GM21360 (cell line): ENCODE measurements at regions not wholly inside any gene's neighbourhood (a gene's known extent, or its start where the extent isn't known, plus 50 kb on each side); places are given as distances from the start of the nearest gene placed in this dataset.
A peak's percentile ranks its signal among the peaks of the same experiment; 100 is the strongest.
"Not testable (repeated sequence)": the region's sequence is repeated elsewhere in the genome, so short reads cannot be mapped to it uniquely, and the experiment has no call there.

Source experiments
- ATAC-seq: cut with Tn5 transposase; IDR thresholded peaks from one replicate; pipeline ENCODE4 v1.9.1; 2021; ENCODE audit warnings: mild to moderate bottlenecking, moderate library complexity; ENCODE audit not compliant: unreplicated experiment

DNA sequence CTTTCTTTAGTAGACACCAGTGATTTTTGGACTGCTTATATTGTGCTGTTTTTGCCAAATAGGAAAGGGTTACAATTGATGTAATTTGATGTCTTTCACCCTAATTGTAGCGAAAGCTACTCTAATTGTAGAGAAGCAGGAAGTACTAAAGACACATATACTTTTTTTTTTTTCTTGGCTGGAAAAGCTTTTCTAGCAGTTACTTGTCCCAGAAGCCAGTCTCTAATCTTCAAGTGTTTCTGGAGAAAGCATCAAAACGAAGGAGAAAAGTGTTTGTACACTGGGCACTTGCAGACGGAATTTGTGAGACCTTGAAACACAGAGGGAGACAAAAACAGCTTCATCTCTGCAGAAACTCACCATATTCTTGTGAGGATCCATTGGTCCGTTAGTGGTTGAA, 616.5 kb upstream of the LCORL start:
- no peak for ATAC-seq

DNA sequence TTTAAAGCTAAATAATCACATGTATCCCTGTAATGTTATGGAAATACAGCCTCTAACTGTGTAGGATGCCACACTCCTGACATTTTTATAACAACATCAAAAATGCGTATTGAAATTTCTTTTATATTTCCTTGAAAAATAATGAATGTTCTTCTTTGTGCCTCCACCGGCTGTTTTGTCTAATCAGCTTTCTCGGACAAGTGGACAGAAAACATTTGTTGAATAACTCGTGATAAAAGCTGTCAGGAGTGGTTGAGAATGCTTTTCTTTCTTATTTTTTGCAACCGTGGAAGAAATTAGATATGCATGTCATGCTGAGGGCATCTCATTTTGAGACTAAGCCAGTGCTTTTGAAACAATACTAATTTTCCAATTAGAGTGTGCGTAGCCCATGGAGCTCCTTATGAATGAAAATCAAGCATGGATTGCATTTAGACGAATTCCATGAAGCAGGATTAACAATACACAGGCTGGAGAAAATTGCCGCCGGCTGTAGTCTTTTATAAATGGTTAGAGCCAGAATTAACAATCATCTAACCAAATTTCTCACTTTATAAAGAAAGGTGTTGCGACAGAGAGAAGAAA, 614.5 kb upstream of the LCORL start:
- ATAC-seq, result no peak

DNA sequence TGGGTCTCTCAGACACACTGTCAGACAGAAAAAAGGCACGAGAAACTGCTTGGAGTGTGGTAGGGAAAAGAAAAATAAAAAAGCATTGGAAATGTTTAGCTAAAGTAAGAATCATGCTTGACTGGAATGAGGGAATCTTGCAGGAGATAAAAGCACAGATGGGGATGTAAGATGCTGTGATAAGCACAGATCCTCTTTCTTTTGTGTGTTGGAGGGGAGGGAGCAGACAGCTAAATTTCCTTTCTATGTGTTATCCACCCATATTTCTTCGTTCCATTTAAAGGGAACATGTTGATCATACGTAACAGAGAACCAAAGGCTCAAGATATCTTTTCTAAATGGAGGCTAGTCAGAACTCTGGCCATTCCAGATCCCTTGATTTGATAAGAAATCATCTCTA, 614.0 kb upstream of the LCORL start:
- ATAC-seq, result no peak

DNA sequence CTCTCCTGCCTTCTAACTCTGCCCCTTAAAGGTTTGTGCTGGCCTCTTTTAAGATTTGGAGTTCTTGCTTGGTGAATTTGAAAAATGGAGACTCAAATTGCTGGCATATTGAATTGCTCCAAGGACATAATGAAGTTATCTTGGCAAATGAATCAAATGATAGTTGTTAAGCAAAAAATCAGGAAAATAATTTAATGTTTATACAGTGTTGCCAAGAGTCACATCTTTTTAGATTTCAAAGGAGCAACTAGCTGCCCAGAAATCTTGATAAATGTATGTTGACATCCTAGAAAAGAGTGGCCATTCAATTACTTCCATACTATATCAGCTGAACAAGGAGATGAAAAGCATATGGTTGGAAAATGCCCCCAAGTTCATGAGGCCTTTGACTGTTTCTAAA, 610.0 kb upstream of the LCORL start:
- no peak for ATAC-seq

DNA sequence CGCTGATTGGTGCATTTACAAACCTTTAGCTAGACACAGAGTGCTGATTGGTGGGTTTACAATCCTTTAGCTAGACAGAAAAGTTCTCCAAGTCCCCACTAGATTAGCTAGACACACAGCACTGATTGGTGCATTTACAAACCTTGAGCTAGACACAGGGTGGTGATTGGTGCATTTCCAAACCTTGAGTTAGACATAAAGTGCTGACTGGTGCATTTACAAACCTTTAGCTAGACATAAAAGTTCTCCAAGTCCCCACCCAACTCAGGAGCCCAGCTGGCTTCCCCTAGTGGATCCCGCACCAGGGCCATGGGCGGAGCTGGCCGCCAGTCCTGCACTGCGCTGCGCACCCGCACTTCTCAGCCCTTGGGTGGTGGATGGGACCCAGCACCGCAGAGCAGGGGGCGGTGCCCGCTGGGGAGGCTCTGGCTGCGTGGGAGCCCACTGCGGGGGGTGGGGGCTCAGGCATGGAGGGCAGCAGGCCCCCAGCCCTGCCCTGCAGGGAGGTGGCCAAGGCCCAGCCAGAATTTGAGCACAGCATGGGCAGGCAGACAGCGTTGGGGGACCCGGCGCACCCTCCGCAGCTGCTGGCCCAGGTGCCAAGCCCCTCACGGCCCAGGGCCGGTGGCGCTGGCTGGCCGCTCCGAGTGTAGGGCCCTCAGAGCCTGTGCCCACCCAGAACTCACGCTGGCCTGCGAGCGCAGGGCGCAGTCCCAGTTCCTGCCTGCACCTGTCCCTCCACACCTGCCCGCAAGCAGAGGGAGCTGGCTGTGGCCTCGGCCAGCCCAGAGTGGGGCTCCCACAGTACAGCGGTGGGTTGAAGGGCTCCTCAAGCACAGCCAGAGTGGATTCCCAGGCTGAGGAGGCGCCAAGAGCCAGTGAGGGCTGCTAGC, 608.9 kb upstream of the LCORL start:
- no peak for ATAC-seq

DNA sequence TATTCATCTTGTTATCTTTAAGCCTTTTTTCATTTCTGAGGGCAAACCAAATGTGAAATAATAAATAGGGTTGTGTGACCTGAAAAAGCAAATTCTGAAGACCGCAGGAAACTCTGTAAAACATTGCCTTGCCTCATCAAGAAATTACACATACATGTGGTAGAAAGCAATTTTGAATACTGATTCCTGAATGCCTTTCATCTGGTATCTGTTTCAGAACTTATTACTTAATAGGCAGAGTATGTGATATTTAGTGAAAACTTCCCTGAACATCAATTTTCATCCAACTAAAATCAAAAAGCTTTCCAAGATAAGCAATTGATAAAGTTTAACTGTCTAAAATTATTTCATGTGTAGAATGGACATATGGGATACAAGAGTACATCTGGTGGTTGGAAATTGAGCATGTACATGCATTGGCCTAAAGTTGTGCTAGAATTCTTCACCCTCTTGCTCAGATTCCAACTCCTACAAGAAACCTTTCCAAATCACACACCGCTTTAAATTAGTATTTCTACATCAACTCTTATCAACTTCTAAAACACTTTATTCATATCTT, 606.0 kb upstream of the LCORL start:
- no peak for ATAC-seq

DNA sequence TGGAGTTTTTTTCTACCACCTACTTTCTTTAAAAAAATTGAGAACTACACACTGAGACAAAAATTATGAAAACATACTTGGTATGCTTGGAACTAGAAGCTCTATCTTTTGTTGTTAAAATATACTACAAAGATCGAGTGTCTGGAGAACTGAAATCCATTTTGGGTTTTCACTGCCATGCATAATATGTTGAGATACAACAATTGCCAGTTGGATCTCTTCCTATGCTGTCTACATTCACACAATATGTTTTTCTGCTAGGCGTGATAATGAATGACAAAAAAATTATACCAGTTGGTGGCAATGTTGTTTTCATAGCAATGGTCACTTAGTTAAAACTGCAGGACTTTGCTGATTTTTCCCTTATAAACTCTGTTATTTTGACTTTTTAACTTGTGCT, 605.4 kb upstream of the LCORL start:
- ATAC-seq, result no peak

DNA sequence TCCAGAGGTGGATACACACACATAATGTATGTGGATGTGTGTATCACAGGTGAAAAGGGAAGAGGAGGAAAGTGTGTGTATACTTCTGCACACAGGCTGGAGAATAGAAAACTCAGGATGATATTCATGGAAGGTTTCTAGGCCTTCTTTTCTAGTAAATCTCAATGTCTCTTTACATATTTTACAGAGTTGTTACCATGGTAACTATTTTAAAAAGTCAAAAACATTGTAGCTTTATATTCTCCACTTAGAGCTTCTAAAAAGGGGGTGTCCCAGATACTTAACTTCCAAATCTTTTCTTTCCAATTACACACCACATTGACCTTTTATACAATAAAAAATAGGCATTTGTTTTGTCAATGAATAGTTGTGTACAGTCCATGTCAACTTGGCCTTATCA, 604.8 kb upstream of the LCORL start:
- ATAC-seq, result no peak

DNA sequence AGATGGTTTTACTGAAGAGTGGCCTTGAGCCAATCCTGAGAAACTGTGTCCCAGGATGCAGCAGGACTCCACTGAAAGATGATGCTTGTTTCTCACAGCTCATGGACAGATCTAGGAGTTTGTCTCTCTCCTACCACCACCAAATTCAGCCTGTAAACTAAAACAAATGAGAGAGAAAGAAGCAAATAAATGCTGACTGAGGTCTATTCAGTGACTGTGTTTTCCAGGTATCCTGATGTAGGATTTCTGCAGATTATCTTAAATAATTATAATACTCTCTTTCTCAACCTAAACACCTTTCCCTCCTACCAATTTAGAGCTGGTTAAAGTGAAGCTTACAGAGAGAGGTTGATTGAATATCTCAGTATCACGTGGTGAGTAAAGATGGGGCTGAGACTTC, 599.6 kb upstream of the LCORL start:
- ATAC-seq, result no peak

DNA sequence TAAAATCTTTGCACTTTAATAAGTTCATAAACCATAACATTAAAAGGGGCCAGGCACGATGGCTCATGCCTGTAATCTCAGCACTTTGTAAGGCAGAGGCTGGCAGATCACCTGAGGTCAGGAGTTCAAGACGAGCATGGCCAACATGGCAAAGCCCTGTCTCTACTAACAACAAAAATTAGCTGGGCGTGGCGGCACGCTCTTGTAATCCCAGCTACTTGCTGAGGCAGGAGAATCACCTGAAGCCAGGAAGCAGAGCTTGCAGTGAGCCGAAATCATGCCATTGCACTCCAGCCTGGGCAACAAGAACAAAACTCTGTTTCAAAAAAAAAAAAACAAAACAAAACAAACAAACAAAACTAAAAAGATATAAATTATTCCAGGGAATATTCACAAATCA, 595.2 kb upstream of the LCORL start:
- no peak for ATAC-seq

DNA sequence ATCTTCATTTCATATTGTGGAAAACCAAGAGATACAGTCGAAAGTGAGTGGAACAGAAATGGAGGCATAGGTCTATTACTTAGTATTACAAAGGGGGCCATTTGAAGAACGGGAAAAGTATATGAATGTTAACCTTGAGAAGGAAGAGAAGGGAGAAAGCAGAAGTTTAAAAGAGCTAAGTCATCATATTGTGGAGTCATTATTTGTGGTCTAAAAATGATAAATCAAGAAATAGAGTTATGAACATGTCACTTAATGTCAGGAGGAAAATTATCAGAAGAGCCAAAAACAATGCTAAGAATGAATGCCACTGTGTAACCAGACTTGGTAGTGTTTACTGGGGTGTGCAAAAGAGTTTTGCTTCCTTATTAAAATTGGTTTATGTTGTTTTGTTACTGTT, 589.5 kb upstream of the LCORL start:
- no peak for ATAC-seq

DNA sequence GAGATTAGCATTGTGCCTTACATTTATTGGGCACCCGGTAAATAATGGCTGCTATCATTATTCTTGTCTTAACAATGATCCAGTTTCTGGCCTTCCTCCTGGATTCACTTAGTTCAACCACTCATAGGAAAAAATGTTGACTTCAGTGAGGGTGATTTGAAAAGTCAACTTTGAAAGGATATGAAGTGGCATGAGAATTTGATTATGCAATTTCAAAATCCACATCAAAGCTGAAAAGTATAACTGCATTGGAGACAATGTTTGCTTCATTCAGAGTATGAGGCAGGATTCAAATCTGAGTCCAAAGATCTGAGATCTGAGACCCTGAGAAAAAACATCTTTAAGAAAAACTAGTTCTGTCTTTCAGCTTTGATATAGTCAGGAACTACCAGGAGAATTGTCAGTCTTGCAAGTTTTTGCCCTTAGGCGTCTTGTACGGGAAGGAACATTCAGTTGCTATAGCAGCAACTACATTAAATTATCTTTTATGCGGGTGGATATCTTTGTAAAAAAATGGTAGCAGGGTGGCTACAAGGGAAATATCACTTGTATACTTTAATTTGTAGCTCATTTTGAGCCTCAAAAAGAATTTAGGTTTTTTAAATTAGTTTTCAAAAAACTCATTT, 587.5 kb upstream of the LCORL start:
- no peak for ATAC-seq

DNA sequence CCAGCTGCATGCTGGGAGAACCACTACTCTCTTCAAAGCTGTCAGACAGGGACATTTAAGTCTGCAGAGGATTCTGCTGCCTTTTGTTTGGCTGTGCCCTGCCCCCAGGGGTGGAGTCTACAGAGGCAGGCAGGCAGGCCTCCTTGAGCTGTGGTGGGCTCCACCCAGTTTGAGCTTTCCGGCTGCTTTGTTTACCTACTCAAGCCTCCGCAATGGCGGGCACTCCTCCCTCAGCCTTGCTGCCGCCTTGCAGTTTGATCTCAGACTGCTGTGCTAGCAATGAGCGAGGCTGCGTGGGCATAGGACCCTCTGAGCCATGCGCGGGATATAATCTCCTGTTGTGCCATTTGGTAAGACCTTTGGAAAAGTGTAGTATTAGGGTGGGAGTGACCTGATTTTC, 581.1 kb upstream of the LCORL start:
- ATAC-seq, result not testable (repeated sequence)

DNA sequence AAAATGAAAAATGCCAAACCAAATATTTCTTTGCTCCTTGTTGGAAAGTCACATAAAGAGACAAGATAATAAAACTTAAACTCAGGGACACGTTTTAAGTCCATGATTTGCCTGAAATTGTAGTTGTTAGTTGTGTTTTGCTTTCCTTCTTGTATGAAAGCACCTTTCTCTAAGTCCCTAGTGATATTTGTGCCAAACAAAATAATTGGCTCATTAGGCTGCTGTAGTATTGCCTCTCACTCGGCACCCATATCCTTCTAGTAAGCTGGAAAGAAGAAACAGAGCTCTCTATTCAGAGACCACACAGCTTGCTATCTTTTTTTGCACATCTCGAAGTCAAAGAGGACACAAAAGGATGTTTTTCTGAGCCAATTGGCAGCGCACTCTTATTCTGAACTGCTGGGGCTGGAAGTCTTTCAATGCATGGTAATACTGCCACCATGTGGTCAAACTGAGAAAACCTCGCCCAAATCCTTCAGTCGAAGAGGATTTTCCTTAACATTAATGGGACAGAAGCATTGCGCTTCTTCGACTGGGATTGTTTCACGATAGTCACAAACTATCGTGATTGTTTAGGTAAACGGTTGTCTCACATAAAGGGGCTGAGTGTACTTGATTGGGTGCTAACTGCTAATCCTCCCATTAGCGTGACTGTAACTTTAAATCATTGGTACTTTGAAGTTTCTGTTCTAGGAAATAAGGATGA, 571.9 kb upstream of the LCORL start:
- ATAC-seq, result peak; percentile 87

DNA sequence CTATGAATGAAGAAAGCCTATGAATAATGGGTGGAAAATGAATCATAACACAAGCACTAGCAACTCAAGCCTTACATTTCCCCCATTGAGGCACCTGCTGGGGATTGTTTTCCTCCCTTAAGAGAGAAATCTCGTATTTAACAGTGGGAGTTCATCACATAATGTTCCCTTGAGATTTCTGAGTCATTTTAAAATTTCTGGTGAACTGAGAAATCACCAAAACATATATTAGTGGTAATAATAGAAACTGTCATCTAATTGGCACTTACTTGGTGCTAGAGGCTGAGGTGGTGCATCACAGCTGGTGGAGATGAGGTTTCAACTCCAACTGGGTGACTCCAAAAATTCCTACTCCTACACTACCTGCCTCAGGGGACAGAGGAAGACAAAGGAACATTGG, 561.3 kb upstream of the LCORL start:
- no peak for ATAC-seq

DNA sequence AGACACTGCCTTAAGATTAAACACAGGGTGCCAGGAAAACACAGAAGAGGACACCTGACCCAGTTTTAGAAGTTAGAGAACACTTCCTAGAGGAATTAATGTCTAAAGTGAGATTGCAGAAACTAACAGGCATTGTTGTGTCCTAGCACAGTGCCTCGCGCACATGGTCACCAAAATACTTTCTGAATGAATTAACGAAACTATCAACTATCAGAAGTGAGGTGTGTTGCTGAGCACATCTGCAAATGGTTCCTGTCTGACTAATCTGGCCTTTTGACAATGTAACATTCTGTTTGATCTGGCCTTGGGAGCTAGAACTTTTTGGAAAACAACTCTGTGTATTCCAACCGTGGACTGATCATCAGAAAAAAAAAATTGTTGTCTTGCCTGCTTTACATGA, 556.8 kb upstream of the LCORL start:
- peak; percentile 97 for ATAC-seq

DNA sequence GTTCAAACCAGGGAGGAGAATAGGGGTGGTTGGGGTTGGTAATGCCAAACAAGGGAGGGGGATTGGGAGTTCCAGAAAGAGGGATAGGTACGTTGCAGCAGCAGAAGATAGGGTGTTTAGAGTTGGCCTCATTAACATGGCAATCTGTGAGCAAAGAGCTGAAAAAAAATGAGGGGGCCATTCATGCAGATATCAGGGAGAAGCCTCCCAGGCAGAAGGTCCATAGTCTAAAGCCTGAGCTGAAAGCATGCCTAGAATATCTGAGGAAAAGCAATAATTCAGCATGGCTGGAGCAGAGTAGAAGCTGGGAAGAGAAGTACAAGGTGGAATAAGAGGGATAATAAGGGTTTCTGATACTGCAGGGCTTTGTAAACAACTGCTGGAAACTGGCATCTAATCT, 550.9 kb upstream of the LCORL start:
- no peak for ATAC-seq

DNA sequence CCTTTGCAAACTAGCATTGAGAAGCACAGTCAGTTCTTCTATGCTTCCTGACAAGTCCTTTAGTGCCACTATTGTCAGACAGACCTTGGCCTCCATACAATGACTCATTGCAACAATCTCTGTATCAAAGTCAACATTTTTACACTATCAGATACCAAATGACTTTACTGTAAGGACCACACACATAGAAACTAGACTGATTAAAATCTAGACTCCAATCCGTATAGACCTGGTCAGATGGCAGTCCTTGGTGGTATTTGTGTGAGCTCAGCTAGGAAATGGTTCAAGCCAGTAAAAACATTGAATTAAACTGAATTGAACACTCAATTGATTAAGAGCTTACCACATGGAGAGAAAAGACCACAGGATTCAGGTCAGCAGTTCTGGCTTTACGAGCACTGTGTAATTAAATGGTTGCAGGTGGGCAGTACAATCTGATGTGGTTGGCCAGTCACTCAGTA, 549.8 kb upstream of the LCORL start:
- no peak for ATAC-seq

DNA sequence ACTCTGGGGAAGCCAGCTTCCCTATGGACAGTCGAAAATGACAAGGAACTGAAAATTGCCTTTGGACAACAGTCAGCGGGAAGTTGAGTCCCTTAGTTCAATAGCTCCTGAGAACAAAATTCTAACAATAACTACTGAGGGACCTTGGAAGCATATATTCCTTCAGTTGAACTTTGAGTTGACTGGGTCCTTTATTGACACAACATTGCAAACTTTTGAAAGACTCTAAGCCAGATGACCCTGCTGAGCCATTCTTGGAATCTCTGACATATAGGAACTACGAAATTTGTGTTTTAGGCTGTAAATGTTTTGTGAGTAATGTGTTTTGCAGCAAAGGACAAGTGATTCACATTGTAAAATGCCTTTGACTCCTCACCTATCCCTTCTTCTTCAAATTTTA, 548.8 kb upstream of the LCORL start:
- ATAC-seq, result no peak

DNA sequence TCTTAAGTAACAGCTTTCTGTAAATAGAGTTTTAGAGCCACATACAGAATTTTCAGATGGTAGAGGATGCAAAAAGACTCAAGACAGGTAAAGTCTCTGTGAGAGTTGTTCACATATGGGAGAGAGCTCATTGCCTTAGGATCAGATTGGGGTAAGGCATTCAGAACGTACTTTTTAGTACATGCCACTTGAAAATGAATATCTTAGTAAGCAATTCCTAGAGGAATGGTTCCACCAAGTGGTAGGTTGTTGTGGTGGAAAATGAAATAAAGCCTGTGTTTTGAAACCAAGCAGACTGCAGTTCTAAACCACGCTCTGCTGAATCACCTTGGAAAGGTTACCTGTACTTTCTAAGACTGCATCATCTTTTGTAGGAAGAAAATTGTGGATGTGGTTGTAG, 547.0 kb upstream of the LCORL start:
- no peak for ATAC-seq
